ENCODE measurements at regions not wholly inside any gene's neighbourhood (a gene's known extent, or its start where the extent isn't known, plus 50 kb on each side); places are given as distances from the start of the nearest gene placed in this dataset.

- TF ChIP-seq POLR2A (IDR thresholded peaks at IDR 0.05) (no peak), CTCF (IDR thresholded peaks at IDR 0.05) (no peak)
Observed at GRCh38 chr2:8382485-8382884, 299.4 kb upstream of the ID2 start.

All from heart left ventricle (tissue), 13 donors.